ENCODE measurements at regions not wholly inside any gene's neighbourhood (a gene's known extent, or its start where the extent isn't known, plus 50 kb on each side); places are given as distances from the start of the nearest gene placed in this dataset.

- no peak overlapping the region for H3K4me3 ChIP-seq
Measured at GRCh38 chr5:5065472-5065871, 74.7 kb upstream of the ADAMTS16 start.

GRCh38 chr5:5066276-5067186 lies 73.6 kb upstream of the ADAMTS16 start:
- H3K36me3 ChIP-seq = no peaks in the 10 kb centered on the region
- no peaks in the 10 kb centered on the region for H3K27me3 ChIP-seq
- no peaks in the 10 kb centered on the region for H3K9me3 ChIP-seq
- peak; percentile 41 for ATAC-seq
- no peaks in the 10 kb centered on the region for H3K4me1 ChIP-seq
- 55 to 69% methylated on average over 4 to 5 of the region's 6 CpGs for WGBS, 2 donors (ENCODE audit: low coverage in 1 of 2)
- H3K27ac ChIP-seq = no peak overlapping the region
- H3K4me3 ChIP-seq = no peak overlapping the region
- TF ChIP-seq CTCF (IDR thresholded peaks at IDR 0.05) (no peak), POLR2A (IDR thresholded peaks at IDR 0.05) (no peak), EP300 (IDR thresholded peaks at IDR 0.05) (no peak), POLR2AphosphoS5 (IDR thresholded peaks at IDR 0.05) (no peak)

More at GRCh38 chr5:5065472-5065871, 74.7 kb upstream of the ADAMTS16 start:
- TF ChIP-seq POLR2AphosphoS5 (IDR thresholded peaks at IDR 0.05) (no peak), EP300 (IDR thresholded peaks at IDR 0.05) (no peak), CTCF (IDR thresholded peaks at IDR 0.05) (no peak), POLR2A (IDR thresholded peaks at IDR 0.05) (no peak)
- Histone ChIP-seq H3K9me3 (no peaks in the 10 kb centered on the region), H3K27me3 (peaks cover 1% of the 10 kb centered on the region), H3K36me3 (no peaks in the 10 kb centered on the region), H3K27ac (no peak overlapping the region), H3K4me1 (no peaks in the 10 kb centered on the region)
- ATAC-seq = no peak
- 58 to 89% methylated on average over 2 to 4 of the region's 4 CpGs for WGBS, 2 donors (ENCODE audit: low coverage in 1 of 2)

- Histone ChIP-seq H3K4me3 (no peak overlapping the region), H3K4me1 (no peaks in the 10 kb centered on the region), H3K9me3 (no peaks in the 10 kb centered on the region), H3K27ac (no peak overlapping the region), H3K36me3 (no peaks in the 10 kb centered on the region), H3K27me3 (no peaks in the 10 kb centered on the region)
- TF ChIP-seq EP300 (IDR thresholded peaks at IDR 0.05) (no peak), POLR2A (IDR thresholded peaks at IDR 0.05) (no peak), POLR2AphosphoS5 (IDR thresholded peaks at IDR 0.05) (no peak), CTCF (IDR thresholded peaks at IDR 0.05) (no peak)
- no peak for ATAC-seq
- WGBS, 2 donors (ENCODE audit: low coverage in 1 of 2) = 60 to 80% methylated on average over 5 of the region's 5 CpGs
Measured at GRCh38 chr5:5069851-5070250, 70.3 kb upstream of the ADAMTS16 start.

GRCh38 chr5:5071554-5071953 lies 68.6 kb upstream of the ADAMTS16 start:
- WGBS, 2 donors (ENCODE audit: low coverage in 1 of 2) = 50% methylated on average over 3 of the region's 5 CpGs; no CpG with 5 or more reads in 1 of the 2 donors
- no peak for TF ChIP-seq CTCF (IDR thresholded peaks at IDR 0.05)
- TF ChIP-seq POLR2A (IDR thresholded peaks at IDR 0.05) = no peak
- no peak for TF ChIP-seq POLR2AphosphoS5 (IDR thresholded peaks at IDR 0.05)
- no peak for TF ChIP-seq EP300 (IDR thresholded peaks at IDR 0.05)
- no peaks in the 10 kb centered on the region for H3K36me3 ChIP-seq

DNA sequence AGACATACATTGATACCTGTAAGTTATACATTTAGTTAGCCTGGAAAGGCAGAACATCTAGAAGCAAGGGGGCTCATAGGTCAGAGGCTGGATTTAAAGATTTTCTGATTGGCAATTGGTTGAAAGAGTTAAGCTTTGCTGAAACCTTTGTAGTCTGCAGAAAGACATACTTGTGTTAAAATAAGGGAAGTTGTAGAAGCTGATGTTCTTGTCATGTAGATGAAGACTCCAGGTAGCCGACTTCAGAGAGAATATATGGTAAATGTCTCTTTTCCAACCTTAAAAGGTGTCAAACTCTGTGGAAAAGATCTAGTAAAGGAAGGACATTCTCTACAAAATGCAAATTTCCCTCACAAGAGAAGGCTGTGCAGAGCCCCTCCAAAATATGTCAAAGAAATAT lies 62.9 kb upstream of the ADAMTS16 start:
- H3K27me3 ChIP-seq = no peaks in the 10 kb centered on the region
- no peaks in the 10 kb centered on the region for H3K4me1 ChIP-seq
- H3K4me3 ChIP-seq = no peak overlapping the region
- WGBS, 2 donors (ENCODE audit: low coverage in 1 of 2) = 63 to 73% methylated on average over 1 of the region's 1 CpG
- no peak overlapping the region for H3K27ac ChIP-seq
- no peaks in the 10 kb centered on the region for H3K36me3 ChIP-seq
- ATAC-seq = no peak
- TF ChIP-seq EP300 (IDR thresholded peaks at IDR 0.05) (no peak), CTCF (IDR thresholded peaks at IDR 0.05) (no peak), POLR2AphosphoS5 (IDR thresholded peaks at IDR 0.05) (no peak), POLR2A (IDR thresholded peaks at IDR 0.05) (no peak)
- no peaks in the 10 kb centered on the region for H3K9me3 ChIP-seq

More at GRCh38 chr5:5071554-5071953, 68.6 kb upstream of the ADAMTS16 start:
- no peaks in the 10 kb centered on the region for H3K4me1 ChIP-seq
- no peak overlapping the region for H3K27ac ChIP-seq
- ATAC-seq = no peak
- H3K27me3 ChIP-seq = no peaks in the 10 kb centered on the region
- H3K9me3 ChIP-seq = no peaks in the 10 kb centered on the region
- H3K4me3 ChIP-seq = no peak overlapping the region
